ENCODE measurements at regions not wholly inside any gene's neighbourhood (a gene's known extent, or its start where the extent isn't known, plus 50 kb on each side); places are given as distances from the start of the nearest gene placed in this dataset.

GRCh38 chr2:163541943-163542342 lies 193.9 kb downstream of the FIGN start:
- Histone ChIP-seq H2BK120ac (ENCODE audit: insufficient read depth, low read length, poor library complexity) (no peak overlapping the region), H3K9ac (ENCODE audit: low read length) (no peak overlapping the region), H3K23ac (ENCODE audit: low read length) (no peak overlapping the region), H3K18ac (ENCODE audit: low read length) (no peak overlapping the region), H3K4me1 (ENCODE audit: control insufficient read depth in 1 of 2, insufficient read depth in 2 of 2, low read length in 2 of 2) (no peaks in the 10 kb centered on the region), H3K4ac (ENCODE audit: low read depth, low read length) (no peak overlapping the region), H3K79me2 (ENCODE audit: control insufficient read depth, insufficient read depth, low read length, poor library complexity) (no peaks in the 10 kb centered on the region), H3K14ac (ENCODE audit: low read length) (no peak overlapping the region), H4K8ac (ENCODE audit: low read depth, low read length) (no peak overlapping the region), H3K4me2 (ENCODE audit: low read length) (no peak overlapping the region), H3K4me3 (ENCODE audit: low read depth, low read length) (no peak overlapping the region), H2AFZ (ENCODE audit: insufficient read depth, low read length, poor library complexity) (no peak overlapping the region), H2AK5ac (ENCODE audit: low read length) (no peak overlapping the region), H3K27ac (ENCODE audit: low read depth, low read length) (no peak overlapping the region), H4K91ac (ENCODE audit: low read depth, low read length) (no peak overlapping the region), H3K9me3 (ENCODE audit: insufficient read depth, low read depth, low read length) (no peaks in the 10 kb centered on the region), H3K79me1 (ENCODE audit: low read length) (no peaks in the 10 kb centered on the region), H3K27me3 (ENCODE audit: insufficient read depth, low read length) (no peaks in the 10 kb centered on the region), H2BK12ac (ENCODE audit: low read length) (no peak overlapping the region), H4K12ac (ENCODE audit: low read depth, low read length) (no peak overlapping the region), H2BK5ac (ENCODE audit: low read depth, low read length, poor library complexity) (no peak overlapping the region), H3K36me3 (ENCODE audit: control insufficient read depth in 1 of 2, insufficient read depth in 2 of 2, low read length in 2 of 2) (no peaks in the 10 kb centered on the region)
- no CpG with 5 or more reads among the region's 2 CpGs for WGBS (ENCODE audit: extremely low coverage, insufficient coverage, insufficient read length)
- DNase-seq = no peak

- Histone ChIP-seq H3K4ac (ENCODE audit: low read depth, low read length) (no peak overlapping the region), H4K12ac (ENCODE audit: low read depth, low read length) (no peak overlapping the region), H2BK12ac (ENCODE audit: low read length) (no peak overlapping the region), H3K79me1 (ENCODE audit: low read length) (no peaks in the 10 kb centered on the region), H2BK120ac (ENCODE audit: insufficient read depth, low read length, poor library complexity) (no peak overlapping the region), H3K27ac (ENCODE audit: low read depth, low read length) (no peak overlapping the region), H3K79me2 (ENCODE audit: control insufficient read depth, insufficient read depth, low read length, poor library complexity) (no peaks in the 10 kb centered on the region), H3K18ac (ENCODE audit: low read length) (no peak overlapping the region), H3K23ac (ENCODE audit: low read length) (no peak overlapping the region), H3K27me3 (ENCODE audit: insufficient read depth, low read length) (no peaks in the 10 kb centered on the region), H3K9me3 (ENCODE audit: insufficient read depth, low read depth, low read length) (no peaks in the 10 kb centered on the region), H2AFZ (ENCODE audit: insufficient read depth, low read length, poor library complexity) (no peak overlapping the region), H3K14ac (ENCODE audit: low read length) (no peak overlapping the region), H3K4me2 (ENCODE audit: low read length) (no peak overlapping the region), H4K8ac (ENCODE audit: low read depth, low read length) (no peak overlapping the region), H3K4me3 (ENCODE audit: low read depth, low read length) (no peak overlapping the region), H4K91ac (ENCODE audit: low read depth, low read length) (no peak overlapping the region), H3K36me3 (ENCODE audit: control insufficient read depth in 1 of 2, insufficient read depth in 2 of 2, low read length in 2 of 2) (no peaks in the 10 kb centered on the region), H3K4me1 (ENCODE audit: control insufficient read depth in 1 of 2, insufficient read depth in 2 of 2, low read length in 2 of 2) (no peaks in the 10 kb centered on the region), H2AK5ac (ENCODE audit: low read length) (no peak overlapping the region), H2BK5ac (ENCODE audit: low read depth, low read length, poor library complexity) (no peak overlapping the region), H3K9ac (ENCODE audit: low read length) (no peak overlapping the region)
- WGBS (ENCODE audit: extremely low coverage, insufficient coverage, insufficient read length) = 100% methylated on average over 2 of the region's 2 CpGs
- DNase-seq = no peak
Observed at GRCh38 chr2:163541495-163541894, 194.3 kb downstream of the FIGN start.

DNA sequence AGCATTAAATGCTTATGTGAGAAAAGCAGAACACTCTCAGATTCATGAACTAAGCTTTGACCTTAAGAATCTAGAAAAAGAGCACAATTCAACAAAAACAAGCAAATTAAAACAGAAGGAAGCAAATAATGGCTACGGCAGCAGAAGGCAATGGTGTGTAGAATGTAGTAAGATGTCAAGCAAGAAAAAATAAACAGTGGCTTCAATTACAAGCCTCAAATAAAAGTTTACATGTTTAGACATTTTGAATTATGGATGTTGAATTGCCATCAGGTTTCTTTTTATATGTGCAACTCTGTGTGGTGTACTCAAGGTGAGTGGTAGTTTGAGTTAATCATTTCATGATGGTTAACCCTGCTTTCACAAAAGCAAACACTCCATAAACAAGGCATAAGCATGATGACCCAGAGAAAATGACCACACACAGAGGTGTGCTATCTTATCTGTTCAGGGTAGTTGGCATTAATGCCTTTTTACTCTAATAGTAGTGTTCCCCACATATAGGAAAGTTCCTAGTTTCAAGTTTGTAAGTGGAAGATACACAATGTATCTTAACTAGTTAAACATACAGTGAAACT lies 207.1 kb downstream of the FIGN start:
- no peak overlapping the region for H2AFZ ChIP-seq (ENCODE audit: insufficient read depth, low read length, poor library complexity)
- no peaks in the 10 kb centered on the region for H3K36me3 ChIP-seq (ENCODE audit: control insufficient read depth in 1 of 2, insufficient read depth in 2 of 2, low read length in 2 of 2)
- H3K4me3 ChIP-seq (ENCODE audit: low read depth, low read length) = no peak overlapping the region
- no peak overlapping the region for H4K91ac ChIP-seq (ENCODE audit: low read depth, low read length)
- no peak overlapping the region for H3K27ac ChIP-seq (ENCODE audit: low read depth, low read length)
- H4K8ac ChIP-seq (ENCODE audit: low read depth, low read length) = no peak overlapping the region
- H2AK5ac ChIP-seq (ENCODE audit: low read length) = no peak overlapping the region
- no peaks in the 10 kb centered on the region for H3K27me3 ChIP-seq (ENCODE audit: insufficient read depth, low read length)
- H3K9ac ChIP-seq (ENCODE audit: low read length) = no peak overlapping the region
- no peaks in the 10 kb centered on the region for H3K4me1 ChIP-seq (ENCODE audit: control insufficient read depth in 1 of 2, insufficient read depth in 2 of 2, low read length in 2 of 2)
- DNase-seq = no peak
- H3K9me3 ChIP-seq (ENCODE audit: insufficient read depth, low read depth, low read length) = no peaks in the 10 kb centered on the region
- H2BK12ac ChIP-seq (ENCODE audit: low read length) = no peak overlapping the region
- H3K79me2 ChIP-seq (ENCODE audit: control insufficient read depth, insufficient read depth, low read length, poor library complexity) = no peaks in the 10 kb centered on the region
- no peak overlapping the region for H4K12ac ChIP-seq (ENCODE audit: low read depth, low read length)
- no peak overlapping the region for H3K4ac ChIP-seq (ENCODE audit: low read depth, low read length)
- no peak overlapping the region for H3K4me2 ChIP-seq (ENCODE audit: low read length)
- no peak overlapping the region for H3K18ac ChIP-seq (ENCODE audit: low read length)
- no peak overlapping the region for H3K23ac ChIP-seq (ENCODE audit: low read length)
- H2BK120ac ChIP-seq (ENCODE audit: insufficient read depth, low read length, poor library complexity) = no peak overlapping the region
- H2BK5ac ChIP-seq (ENCODE audit: low read depth, low read length, poor library complexity) = no peak overlapping the region
- no peak overlapping the region for H3K14ac ChIP-seq (ENCODE audit: low read length)
- H3K79me1 ChIP-seq (ENCODE audit: low read length) = no peaks in the 10 kb centered on the region
- no CpG with 5 or more reads among the region's 1 CpG for WGBS (ENCODE audit: extremely low coverage, insufficient coverage, insufficient read length)

- H3K4ac ChIP-seq (ENCODE audit: low read depth, low read length) = no peak overlapping the region
- H4K8ac ChIP-seq (ENCODE audit: low read depth, low read length) = no peak overlapping the region
- no peak overlapping the region for H2BK5ac ChIP-seq (ENCODE audit: low read depth, low read length, poor library complexity)
Observed at GRCh38 chr2:163527381-163527780, 208.4 kb downstream of the FIGN start.

More at GRCh38 chr2:163527381-163527780, 208.4 kb downstream of the FIGN start:
- H3K14ac ChIP-seq (ENCODE audit: low read length) = no peak overlapping the region
- no peak overlapping the region for H4K12ac ChIP-seq (ENCODE audit: low read depth, low read length)
- H3K18ac ChIP-seq (ENCODE audit: low read length) = no peak overlapping the region
- H3K79me2 ChIP-seq (ENCODE audit: control insufficient read depth, insufficient read depth, low read length, poor library complexity) = no peaks in the 10 kb centered on the region
- no peaks in the 10 kb centered on the region for H3K79me1 ChIP-seq (ENCODE audit: low read length)
- no peak overlapping the region for H3K4me2 ChIP-seq (ENCODE audit: low read length)
- H2AFZ ChIP-seq (ENCODE audit: insufficient read depth, low read length, poor library complexity) = no peak overlapping the region
- DNase-seq = no peak
- no peaks in the 10 kb centered on the region for H3K9me3 ChIP-seq (ENCODE audit: insufficient read depth, low read depth, low read length)
- no peak overlapping the region for H3K27ac ChIP-seq (ENCODE audit: low read depth, low read length)
- no peak overlapping the region for H3K4me3 ChIP-seq (ENCODE audit: low read depth, low read length)
- H3K23ac ChIP-seq (ENCODE audit: low read length) = no peak overlapping the region
- H3K4me1 ChIP-seq (ENCODE audit: control insufficient read depth in 1 of 2, insufficient read depth in 2 of 2, low read length in 2 of 2) = no peaks in the 10 kb centered on the region
- no peak overlapping the region for H2BK120ac ChIP-seq (ENCODE audit: insufficient read depth, low read length, poor library complexity)
- no peak overlapping the region for H4K91ac ChIP-seq (ENCODE audit: low read depth, low read length)
- H3K9ac ChIP-seq (ENCODE audit: low read length) = no peak overlapping the region
- H2AK5ac ChIP-seq (ENCODE audit: low read length) = no peak overlapping the region
- H2BK12ac ChIP-seq (ENCODE audit: low read length) = no peak overlapping the region
- H3K27me3 ChIP-seq (ENCODE audit: insufficient read depth, low read length) = no peaks in the 10 kb centered on the region
- no peaks in the 10 kb centered on the region for H3K36me3 ChIP-seq (ENCODE audit: control insufficient read depth in 1 of 2, insufficient read depth in 2 of 2, low read length in 2 of 2)
